GDM1 (cell line): ENCODE measurements at regions not wholly inside any gene's neighbourhood (a gene's known extent, or its start where the extent isn't known, plus 50 kb on each side); places are given as distances from the start of the nearest gene placed in this dataset.
A peak's percentile ranks its signal among the peaks of the same experiment; 100 is the strongest.

Experiments used
- DNase-seq: peaks from one replicate; lab custom pipeline; 2025; lab: John Stamatoyannopoulos, UW

GRCh38 chr20:23279836-23280235, 70.8 kb upstream of the NXT1 start:
- no peak for DNase-seq

DNA sequence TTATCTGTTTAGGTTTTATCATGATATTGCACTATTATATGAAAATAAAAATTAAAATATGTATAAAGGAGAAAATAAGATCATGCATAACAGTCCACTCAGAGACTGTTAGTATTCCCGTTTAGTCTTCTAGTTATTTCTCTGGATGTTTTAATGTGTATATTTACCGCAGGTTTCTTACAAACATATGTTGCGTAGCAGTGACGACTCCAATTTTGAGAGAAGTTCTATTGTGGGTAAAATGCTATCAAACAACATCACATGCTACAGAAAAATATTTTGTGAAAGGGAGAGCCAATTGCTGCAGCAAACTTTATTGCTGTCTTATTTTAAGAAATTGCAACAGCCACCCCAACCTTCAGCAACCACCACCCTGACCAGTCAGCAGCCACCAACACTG, 72.4 kb upstream of the NXT1 start:
- no peak for DNase-seq

DNA sequence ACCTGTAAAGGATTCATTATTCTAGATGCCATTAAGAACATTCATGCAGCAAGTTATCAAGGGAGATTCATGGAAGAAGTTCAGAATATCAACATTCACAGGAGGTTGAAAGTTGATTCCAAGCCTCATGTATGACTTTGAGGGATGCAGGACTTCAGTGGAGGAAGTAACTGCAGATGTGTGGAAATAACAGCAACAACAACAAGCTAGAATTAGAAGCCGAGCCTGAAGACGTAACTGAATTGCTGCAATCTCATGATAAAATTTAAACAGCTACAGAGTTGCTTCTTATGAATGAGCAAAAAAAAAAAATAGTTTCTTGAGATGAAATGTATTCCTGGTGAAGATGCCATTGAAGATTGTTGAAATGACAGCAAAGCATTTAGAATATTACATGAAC, 73.3 kb upstream of the NXT1 start:
- no peak for DNase-seq

- DNase-seq, result no peak
Measured at GRCh38 chr20:23273776-23274175, 76.8 kb upstream of the NXT1 start.

DNA sequence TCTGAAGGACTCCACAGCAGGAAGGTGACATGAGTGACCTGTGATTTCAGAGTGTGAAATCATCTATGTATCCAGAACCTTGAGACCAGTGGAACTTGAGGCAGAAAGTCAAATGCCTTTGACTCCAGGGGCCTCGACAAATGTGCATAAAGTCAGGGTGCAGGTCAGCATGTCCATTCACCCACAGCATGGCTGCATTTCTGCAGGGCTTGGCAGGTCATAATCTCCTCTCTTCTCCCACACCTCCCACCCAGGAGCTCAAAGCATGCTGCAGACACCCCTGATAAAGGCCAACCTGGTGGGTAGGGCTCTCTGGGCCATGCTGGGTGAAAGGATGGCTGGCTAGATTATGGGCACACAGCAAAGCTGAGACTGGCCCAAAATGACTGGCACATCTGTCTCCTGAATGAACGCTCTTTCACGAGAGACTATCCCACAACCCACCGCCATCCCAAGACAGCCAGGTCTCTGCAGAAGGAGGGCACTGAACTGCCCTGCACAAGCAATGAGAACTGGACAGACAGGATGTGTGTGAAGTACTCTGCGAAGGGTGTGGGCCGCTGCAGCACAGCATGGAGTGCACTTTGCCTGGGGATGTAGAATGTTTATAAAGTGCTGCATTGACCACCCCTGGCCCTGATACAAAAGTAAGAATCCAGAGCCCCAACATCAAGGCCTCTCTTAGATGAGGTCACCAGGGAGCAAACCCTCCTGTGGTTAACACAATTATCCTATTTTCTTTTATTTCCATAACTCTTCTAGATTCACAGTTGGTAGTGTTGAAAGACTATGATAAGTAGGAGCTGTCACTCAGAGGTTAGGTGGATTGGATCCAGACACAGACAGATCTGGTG, 78.2 kb upstream of the NXT1 start:
- no peak for DNase-seq

DNA sequence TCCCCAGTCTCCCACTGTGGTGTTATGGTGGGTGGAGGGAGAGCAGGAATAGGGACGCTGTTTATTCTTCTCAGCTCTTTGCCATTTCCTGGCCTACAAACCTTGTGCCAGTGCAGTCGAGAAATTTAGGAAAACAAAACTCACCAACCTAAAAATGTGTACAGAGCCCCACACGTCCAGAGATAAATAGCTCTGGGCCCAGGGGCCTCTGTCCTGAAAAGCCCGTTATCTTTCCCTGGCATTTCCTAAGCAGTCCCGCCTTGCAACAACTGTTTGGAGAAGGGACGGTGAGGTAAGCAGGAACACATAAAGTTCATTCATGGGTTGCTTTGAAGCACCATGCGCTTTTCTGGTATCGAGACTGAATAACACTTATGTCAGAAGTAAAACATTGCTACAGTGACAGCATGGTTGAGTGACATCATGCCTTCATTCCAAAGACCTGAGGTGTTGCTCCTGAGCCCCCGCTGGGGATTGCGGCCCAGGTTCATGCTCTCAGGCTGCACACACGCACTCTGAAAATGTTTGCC, 80.1 kb upstream of the NXT1 start:
- DNase-seq, result no peak

DNA sequence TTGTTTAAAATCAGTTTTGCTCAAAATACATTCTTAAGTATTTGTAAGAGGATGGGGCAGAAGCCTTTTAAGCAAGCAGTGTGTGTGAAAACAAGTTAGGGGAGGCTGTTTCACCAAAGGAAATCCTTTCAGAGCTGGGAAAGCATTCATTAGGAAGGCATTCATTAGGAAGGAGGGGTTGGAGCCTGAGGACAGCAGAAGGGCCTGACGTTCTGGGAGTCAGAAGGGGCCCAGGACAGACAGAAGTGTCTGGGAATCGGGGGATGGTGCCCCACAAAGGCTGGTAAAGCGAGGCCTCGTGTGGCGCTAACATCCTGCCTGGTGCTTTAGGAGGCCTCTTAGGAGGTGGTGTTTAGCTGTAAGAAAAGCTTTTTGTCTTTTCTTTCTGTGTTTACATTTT, 80.6 kb upstream of the NXT1 start:
- DNase-seq, result no peak

DNA sequence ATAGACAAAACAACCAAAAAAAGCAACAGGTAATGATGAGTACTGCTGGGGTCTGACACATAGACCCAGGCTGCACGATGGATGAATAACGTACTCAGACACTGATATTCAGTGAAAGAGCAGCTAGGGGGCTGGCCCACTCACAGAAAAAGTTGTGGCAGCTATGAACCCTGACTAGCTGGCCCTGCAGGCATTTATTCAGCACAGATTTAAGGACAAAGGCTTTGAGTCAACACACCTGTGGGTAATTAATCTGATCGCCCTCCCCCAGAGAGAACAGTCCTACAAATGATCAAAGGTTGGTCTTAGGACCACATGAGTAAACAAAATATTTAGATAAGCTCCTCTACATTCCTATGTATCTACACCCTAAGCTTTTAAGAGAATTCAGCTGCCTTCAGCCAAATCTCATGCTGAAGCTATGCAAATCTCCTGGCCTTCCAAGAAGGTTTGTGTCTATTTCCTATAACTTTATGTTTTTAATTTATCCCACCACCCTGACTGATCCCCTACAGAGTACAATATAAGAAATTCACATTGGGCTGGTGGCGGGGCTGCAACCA, 81.7 kb upstream of the NXT1 start:
- DNase-seq, result no peak

DNA sequence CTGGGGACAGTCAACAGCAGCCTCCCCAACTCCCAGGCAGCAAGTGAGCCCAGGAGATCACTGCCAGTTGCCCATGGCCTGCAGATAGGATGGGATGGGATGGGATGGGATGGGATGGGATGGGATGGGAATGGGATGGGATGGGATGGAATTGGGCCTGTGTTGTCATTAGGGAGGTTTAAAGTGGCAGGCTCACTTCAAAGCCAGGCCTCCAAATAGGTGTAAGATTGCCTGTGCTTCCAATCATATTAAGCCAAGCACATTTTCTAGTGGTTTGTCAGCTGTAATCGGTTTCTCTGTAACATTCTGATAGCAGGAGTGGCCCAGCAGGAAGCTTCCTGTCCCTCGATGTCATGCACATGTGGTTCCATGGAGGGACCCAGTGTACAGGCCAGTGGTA, 82.7 kb upstream of the NXT1 start:
- DNase-seq, result no peak

DNA sequence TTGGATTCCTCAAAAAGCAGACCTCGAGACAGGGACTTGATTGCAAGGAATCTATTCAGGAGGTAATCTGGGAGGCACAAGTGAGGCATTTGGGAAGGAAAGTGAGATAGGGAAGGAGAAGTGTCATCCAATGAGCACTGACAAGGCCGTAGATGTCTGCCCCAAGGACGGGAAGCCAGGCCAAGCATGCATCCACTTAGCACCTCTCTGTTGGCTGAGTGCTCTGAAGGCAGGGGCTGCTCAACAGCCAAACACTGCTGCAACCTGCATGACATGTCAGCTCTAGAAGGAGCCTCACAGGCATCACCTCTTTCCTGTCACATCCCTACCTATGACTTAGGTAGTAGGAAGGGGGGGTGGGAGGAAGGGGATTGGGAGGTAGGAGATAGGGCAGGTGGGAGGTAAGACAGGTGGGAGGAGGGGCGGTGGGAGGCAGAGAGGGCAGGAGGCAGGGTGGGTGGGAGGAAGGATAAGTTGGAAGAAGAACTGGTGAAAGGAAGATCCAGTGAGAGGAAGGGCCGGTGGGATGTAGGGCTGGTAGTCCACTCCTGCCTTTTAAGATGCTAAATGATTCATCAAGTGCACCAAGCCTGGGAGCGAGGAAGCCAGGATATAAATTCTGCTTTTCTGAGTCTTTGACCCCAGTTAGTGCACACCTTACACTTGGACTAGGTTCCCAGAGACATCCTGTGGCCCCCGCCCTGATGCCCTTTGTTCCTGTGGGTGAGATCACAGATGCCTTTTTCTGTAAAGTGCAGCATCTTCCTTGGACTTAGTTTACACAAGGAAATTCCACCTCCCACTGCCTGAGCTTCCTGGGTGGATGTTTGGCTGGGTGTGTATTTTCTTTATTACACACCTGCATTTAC, 83.8 kb upstream of the NXT1 start:
- DNase-seq, result no peak

DNA sequence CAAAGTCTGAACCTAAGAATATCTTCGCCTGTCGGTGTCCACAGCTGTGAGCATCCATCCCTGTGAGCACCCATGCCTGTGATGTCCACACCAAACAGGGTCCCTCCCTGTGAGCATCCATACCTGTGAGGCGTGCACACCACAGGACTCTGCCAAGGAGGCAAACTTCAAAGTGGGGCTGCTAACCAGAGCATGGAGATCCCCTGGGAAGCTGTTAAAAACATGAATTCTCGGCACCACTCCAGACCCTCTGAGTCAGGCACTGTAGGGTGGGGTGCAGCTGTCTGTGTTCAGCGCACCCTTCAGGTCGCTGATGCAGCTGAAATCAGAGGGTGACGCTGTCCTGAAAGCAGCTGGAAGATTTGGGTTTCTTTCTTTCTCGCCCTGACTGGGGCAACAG, 85.4 kb upstream of the NXT1 start:
- DNase-seq, result no peak

- no peak for DNase-seq
Measured at GRCh38 chr20:23264545-23264944, 86.0 kb upstream of the NXT1 start.

DNA sequence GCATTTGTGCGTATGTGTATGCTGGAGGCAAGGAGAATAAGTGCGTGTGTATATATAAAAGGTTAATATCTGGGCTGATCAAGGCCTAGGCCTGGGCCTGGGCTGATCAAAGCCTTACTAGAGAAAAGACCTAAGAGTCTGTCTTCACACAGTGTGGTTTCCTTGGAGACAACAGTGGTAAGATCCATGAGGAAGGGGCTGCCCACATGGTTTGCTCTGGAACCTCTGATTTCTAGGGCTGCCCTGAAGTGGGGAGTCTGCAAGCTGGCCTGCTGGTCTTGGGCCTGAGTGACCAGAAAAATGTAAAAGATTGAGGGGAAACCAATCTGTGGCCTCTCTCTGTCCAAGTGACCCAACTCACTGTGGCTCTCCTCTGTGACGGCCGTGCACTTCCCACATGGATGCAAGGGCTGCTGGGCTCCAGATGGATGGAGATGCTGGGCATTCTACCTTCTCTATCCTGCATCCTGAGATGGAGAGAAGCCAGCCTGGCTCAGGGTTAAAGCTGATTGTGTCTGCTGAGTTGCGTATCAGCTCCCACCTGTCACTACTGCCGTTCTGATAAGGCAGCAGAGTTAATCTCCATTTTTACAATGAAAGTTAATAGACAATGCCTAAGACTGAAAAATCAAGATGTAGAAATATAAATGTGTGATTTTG, 90.3 kb upstream of the NXT1 start:
- no peak for DNase-seq

GRCh38 chr20:23258747-23259121, 91.9 kb upstream of the NXT1 start:
- DNase-seq, result no peak

GRCh38 chr20:23257848-23258746, 92.5 kb upstream of the NXT1 start:
- DNase-seq, result peak; percentile 43

GRCh38 chr20:23257106-23257761, 93.4 kb upstream of the NXT1 start:
- no peak for DNase-seq

- DNase-seq, result no peak
Measured at GRCh38 chr20:23255716-23256385, 94.7 kb upstream of the NXT1 start.

DNA sequence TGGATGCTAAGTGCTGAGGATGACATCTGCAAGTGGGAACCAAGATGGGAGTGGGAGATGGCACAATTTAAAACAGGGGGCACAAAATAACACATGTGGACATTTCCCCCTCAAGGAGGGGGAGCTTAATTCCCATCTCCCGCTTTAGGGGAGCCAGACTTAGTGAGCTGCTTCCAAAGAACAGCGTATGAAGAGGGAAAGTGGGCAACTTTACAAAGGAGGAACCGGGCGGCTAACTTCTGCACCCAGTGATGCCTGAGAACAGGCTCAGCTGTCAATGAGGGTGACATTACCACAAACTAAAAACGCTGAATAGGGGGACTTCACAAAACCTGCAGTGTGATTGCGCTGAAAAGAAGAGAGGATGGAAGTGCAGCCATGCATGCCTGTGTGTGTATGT, 95.5 kb upstream of the NXT1 start:
- DNase-seq, result no peak

- no peak for DNase-seq
Measured at GRCh38 chr20:23254505-23254904, 96.1 kb upstream of the NXT1 start.

DNA sequence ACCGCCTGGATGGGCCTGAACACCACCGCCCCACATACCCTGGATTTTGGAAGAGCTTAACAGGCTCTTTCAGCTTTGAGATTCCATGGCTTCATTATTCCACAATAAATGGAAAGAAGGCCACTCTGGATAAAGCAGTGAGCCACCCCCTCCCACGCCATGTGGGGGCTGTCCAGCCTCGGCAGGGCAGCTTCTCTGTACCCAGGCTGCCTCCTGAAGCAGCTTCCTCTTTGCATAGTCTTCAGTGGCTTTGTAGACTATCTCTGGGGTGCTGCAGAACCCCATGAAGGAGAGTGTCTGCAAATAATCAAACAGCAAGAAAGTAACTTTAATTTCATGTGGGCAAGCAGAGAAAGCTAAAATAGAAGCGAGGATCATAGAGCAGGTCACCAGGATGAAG, 96.6 kb upstream of the NXT1 start:
- no peak for DNase-seq
